AG04450 (cell line): ENCODE measurements at regions not wholly inside any gene's neighbourhood (a gene's known extent, or its start where the extent isn't known, plus 50 kb on each side); places are given as distances from the start of the nearest gene placed in this dataset.

Experiments
- CTCF ChIA-PET: fragments of 300-600, 350-600 bp; formaldehyde crosslinking; extraction: SDS; loops from one replicate; lab custom pipeline; 2022; ENCODE audit warnings: antibody characterized with exemption, inconsistent platforms; lab: Charles Lee
- POLR2A ChIA-PET: fragments of 350-600 bp; formaldehyde crosslinking; extraction: SDS; loops from one replicate; lab custom pipeline; 2021; ENCODE audit warnings: antibody characterized with exemption, inconsistent platforms; lab: Yijun Ruan, JAX
- DNase-seq: peaks from one replicate; pipeline ENCODE4 v3.0.0-alpha.2; 2011; ENCODE audit warnings: low read depth, low spot score
- H3K27ac ChIP-seq: one replicate; pipeline ENCODE4 v1.5.1; 2012; ENCODE audit warnings: low read depth, low read length, control low read depth
- H3K27me3 ChIP-seq: one replicate; pipeline ENCODE4 v1.6.0; 2012; ENCODE audit warnings: low read length; ENCODE audit not compliant: control insufficient read depth, insufficient read depth
- H3K4me3 ChIP-seq: 2 replicates; pipeline ENCODE4 v1.5.1; 2011; ENCODE audit warnings: mild to moderate bottlenecking, low read depth, low read length, control low read depth
- H3K9me3 ChIP-seq: 2 replicates; pipeline ENCODE4 v1.5.1; 2012; ENCODE audit warnings: low read length; ENCODE audit not compliant: control insufficient read depth, insufficient read depth
- TF ChIP-seq, protein P1 (sequence below): IDR thresholded peaks from 2 replicates; pipeline ENCODE4 v1.5.1; 2011; ENCODE audit warnings: low read depth, low read length, control low read depth, inconsistent platforms

DNA sequence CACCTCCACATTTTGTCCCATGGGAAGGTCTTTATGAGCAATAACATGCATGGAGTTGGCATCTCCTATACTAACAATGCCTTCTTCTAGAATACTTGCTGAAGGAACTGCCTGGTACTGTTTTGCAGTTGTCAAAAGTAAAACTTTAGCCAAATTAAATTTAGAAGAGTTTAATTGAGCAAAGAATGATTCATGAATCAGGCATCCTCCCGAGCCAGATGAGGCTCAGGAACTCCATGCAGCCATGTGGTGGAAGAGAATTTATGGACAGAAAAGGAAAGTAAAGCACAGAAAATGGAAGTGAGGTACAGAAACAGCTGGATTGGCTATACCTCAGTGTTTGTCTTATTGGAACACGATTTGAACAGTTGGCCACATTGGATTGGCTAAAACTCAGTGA is 1081.9 kb downstream of the SLITRK1 start:
- ChIA-PET POLR2A (no interaction called here), CTCF (no interaction called here)
- H3K9me3 ChIP-seq = no peaks in the 10 kb centered on the region
- TF ChIP-seq, protein P1, sequence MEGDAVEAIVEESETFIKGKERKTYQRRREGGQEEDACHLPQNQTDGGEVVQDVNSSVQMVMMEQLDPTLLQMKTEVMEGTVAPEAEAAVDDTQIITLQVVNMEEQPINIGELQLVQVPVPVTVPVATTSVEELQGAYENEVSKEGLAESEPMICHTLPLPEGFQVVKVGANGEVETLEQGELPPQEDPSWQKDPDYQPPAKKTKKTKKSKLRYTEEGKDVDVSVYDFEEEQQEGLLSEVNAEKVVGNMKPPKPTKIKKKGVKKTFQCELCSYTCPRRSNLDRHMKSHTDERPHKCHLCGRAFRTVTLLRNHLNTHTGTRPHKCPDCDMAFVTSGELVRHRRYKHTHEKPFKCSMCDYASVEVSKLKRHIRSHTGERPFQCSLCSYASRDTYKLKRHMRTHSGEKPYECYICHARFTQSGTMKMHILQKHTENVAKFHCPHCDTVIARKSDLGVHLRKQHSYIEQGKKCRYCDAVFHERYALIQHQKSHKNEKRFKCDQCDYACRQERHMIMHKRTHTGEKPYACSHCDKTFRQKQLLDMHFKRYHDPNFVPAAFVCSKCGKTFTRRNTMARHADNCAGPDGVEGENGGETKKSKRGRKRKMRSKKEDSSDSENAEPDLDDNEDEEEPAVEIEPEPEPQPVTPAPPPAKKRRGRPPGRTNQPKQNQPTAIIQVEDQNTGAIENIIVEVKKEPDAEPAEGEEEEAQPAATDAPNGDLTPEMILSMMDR = no peak
- no peak for DNase-seq
- no peak overlapping the region for H3K4me3 ChIP-seq
- H3K27ac ChIP-seq = no peak overlapping the region
- no peaks in the 10 kb centered on the region for H3K27me3 ChIP-seq

DNA sequence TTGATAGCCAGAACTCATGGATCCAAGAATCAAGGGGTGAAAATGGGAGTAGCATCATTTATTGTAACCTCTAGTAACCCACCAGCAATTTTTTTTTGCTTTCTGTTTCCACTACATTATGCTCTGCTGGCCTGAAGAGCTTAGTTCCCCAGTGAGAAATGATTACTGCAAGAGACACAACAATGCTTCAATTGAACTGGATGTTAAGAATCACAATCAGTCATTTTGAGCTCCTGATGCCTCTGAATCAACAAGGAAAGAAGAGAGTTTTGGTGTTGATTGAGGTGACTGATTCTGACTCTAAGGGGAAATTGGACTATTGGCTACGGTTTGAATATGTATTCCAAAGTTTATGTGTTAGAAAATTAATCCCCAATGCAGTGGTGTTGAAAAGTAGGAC is 1084.4 kb downstream of the SLITRK1 start:
- CTCF ChIA-PET = no interaction called here
- no peak for DNase-seq
- no peaks in the 10 kb centered on the region for H3K9me3 ChIP-seq
- POLR2A ChIA-PET = no interaction called here
- TF ChIP-seq, protein P1 = no peak
- no peak overlapping the region for H3K4me3 ChIP-seq
- no peaks in the 10 kb centered on the region for H3K27me3 ChIP-seq
- no peak overlapping the region for H3K27ac ChIP-seq

DNA sequence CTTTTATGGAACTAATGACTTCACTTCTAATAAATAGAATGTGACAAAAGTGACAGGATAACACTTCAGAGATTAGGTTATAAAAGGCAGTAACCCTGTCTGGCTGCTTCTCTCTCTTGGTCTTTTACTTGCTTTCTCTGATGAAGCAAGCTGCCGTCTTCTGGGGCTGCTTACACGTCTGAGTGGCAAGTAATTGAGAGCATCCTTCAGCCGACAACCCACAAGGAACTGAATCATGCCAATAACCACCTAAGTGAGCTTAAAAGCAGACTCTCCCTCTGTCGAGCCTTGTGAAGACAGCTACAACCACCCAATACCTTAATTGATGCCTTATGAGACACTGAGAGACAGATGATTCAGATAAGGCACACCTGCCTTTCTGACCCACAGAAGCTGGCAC is 1091.2 kb downstream of the SLITRK1 start:
- ChIA-PET POLR2A (no interaction called here), CTCF (no interaction called here)
- H3K9me3 ChIP-seq = no peaks in the 10 kb centered on the region
- no peak for DNase-seq
- no peaks in the 10 kb centered on the region for H3K27me3 ChIP-seq
- TF ChIP-seq, protein P1 = no peak
- H3K27ac ChIP-seq = no peak overlapping the region
- no peak overlapping the region for H3K4me3 ChIP-seq

DNA sequence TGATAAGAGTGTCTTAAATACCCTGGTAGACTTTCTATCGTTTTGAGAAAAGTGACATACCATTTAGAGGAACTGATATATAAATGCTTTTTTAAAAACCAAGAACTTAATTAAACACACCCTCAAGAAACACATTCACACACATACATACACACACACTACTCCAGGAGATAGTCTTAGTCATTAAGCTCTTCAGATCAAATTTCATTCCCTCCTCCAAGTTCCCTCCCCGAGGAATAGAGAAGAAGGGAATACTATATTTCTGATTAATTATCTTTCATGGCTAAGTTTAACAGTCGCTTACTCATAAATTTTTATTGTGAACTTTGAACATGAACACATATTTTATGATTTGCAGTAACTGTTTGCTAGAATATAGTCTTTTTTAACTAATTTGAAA is 1109.5 kb downstream of the SLITRK1 start:
- POLR2A ChIA-PET = no interaction called here
- no peak for DNase-seq
- no peaks in the 10 kb centered on the region for H3K27me3 ChIP-seq
- CTCF ChIA-PET = no interaction called here
- H3K4me3 ChIP-seq = no peak overlapping the region
- no peaks in the 10 kb centered on the region for H3K9me3 ChIP-seq
- no peak overlapping the region for H3K27ac ChIP-seq
- TF ChIP-seq, protein P1 = no peak

DNA sequence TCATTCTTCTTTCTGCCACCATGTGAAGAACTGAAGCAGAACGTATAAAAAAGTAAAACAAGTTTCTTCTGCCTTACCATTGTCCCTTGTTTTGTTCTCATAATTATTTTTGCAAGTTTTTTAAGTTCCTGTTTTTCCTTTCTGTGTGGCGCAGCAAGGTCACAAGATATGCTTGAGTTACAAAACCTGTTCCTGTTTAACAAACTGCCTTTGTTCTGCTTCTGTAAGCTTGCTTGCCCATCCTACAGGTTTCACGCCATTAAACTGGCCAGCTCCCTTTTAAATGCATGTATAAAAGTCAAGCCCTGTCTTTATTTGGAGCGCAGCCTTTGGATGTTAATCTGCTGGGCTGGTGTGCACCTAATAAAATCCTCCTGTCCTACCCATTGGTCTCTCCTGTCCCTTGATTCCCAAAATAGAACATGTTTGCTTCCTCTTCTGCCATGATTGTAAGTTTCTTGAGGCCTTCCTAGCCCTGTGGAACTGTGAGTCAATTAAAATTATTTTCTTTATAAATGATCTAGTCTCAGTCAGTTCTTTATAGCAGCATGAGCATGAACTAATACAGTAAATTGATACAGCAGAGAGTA is 1115.4 kb downstream of the SLITRK1 start:
- no peak overlapping the region for H3K4me3 ChIP-seq
- H3K27ac ChIP-seq = no peak overlapping the region
- TF ChIP-seq, protein P1 = no peak
- ChIA-PET POLR2A (no interaction called here), CTCF (no interaction called here)
- no peaks in the 10 kb centered on the region for H3K27me3 ChIP-seq
- DNase-seq = no peak
- no peaks in the 10 kb centered on the region for H3K9me3 ChIP-seq
